ENCODE measurements at regions not wholly inside any gene's neighbourhood (a gene's known extent, or its start where the extent isn't known, plus 50 kb on each side); places are given as distances from the start of the nearest gene placed in this dataset.

DNA sequence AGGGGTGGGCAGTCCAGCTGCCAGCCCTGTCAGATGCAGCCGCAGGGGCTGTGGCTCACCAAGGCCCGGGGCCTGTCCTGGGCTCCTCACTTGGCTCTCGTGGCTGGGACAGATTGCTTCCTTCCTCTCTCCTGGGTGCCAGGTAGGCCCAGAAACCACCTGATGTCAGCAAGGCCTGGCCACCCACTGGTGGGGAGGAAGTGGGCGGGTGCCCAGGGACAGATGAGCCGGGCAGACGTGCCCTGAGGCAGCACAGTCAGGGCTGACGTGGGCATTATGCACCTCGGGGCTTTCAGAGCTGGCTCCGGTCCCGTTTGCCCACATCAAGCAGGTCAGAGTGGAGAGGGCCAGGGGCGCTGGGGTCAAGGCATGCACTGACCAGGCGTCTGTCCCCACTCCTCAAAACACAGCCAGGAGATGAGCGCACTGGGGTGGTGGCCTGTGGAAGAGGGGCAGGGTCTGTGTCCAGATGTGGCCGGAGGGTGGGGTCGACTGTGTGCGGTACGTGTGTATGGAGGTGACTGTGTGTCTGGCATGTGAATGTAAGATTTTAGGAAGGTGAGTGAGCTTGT, 133.2 kb upstream of the PTPN1 start:
- no peak overlapping the region for H3K9ac ChIP-seq (ENCODE audit: low read length)
- H3K4me2 ChIP-seq (ENCODE audit: low read depth, low read length) = no peak overlapping the region
- H3K79me2 ChIP-seq (ENCODE audit: low read length) = no peaks in the 10 kb centered on the region
- peaks cover 29% of the 10 kb centered on the region for H3K27me3 ChIP-seq (replicated peaks; ENCODE audit: insufficient read depth, low read length)
- DNase-seq = peak; percentile 22
- no peak for TF ChIP-seq EZH2 (optimal IDR thresholded peaks at IDR 0.05; ENCODE audit: low read depth, low read length)
- TF ChIP-seq EZH2phosphoT487 (IDR thresholded peaks at IDR 0.05; ENCODE audit: low read length) = no peak
- TF ChIP-seq, protein P1, sequence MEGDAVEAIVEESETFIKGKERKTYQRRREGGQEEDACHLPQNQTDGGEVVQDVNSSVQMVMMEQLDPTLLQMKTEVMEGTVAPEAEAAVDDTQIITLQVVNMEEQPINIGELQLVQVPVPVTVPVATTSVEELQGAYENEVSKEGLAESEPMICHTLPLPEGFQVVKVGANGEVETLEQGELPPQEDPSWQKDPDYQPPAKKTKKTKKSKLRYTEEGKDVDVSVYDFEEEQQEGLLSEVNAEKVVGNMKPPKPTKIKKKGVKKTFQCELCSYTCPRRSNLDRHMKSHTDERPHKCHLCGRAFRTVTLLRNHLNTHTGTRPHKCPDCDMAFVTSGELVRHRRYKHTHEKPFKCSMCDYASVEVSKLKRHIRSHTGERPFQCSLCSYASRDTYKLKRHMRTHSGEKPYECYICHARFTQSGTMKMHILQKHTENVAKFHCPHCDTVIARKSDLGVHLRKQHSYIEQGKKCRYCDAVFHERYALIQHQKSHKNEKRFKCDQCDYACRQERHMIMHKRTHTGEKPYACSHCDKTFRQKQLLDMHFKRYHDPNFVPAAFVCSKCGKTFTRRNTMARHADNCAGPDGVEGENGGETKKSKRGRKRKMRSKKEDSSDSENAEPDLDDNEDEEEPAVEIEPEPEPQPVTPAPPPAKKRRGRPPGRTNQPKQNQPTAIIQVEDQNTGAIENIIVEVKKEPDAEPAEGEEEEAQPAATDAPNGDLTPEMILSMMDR (IDR thresholded peaks at IDR 0.05; ENCODE audit: low read length) = no peak
- H3K36me3 ChIP-seq (replicated peaks; ENCODE audit: insufficient read depth, low read length) = no peaks in the 10 kb centered on the region
- H3K4me3 ChIP-seq (ENCODE audit: low read length) = no peak overlapping the region
- no peaks in the 10 kb centered on the region for H3F3A ChIP-seq (ENCODE audit: insufficient read depth, low read length)
- H3K9me3 ChIP-seq (replicated peaks; ENCODE audit: insufficient read depth, low read length) = no peaks in the 10 kb centered on the region
- no peaks in the 10 kb centered on the region for H3K9me2 ChIP-seq (replicated peaks; ENCODE audit: insufficient read depth, low read length)
- H3K4me1 ChIP-seq (ENCODE audit: low read length) = 0 out of 2 replicates have a peak, but pooled peaks cover 3% of the 10 kb centered on the region
- H4K20me1 ChIP-seq (ENCODE audit: insufficient read depth, low read length) = no peaks in the 10 kb centered on the region
- no peak overlapping the region for H3K27ac ChIP-seq (ENCODE audit: low read length)
- H2AFZ ChIP-seq (ENCODE audit: low read length) = no peak overlapping the region

DNA sequence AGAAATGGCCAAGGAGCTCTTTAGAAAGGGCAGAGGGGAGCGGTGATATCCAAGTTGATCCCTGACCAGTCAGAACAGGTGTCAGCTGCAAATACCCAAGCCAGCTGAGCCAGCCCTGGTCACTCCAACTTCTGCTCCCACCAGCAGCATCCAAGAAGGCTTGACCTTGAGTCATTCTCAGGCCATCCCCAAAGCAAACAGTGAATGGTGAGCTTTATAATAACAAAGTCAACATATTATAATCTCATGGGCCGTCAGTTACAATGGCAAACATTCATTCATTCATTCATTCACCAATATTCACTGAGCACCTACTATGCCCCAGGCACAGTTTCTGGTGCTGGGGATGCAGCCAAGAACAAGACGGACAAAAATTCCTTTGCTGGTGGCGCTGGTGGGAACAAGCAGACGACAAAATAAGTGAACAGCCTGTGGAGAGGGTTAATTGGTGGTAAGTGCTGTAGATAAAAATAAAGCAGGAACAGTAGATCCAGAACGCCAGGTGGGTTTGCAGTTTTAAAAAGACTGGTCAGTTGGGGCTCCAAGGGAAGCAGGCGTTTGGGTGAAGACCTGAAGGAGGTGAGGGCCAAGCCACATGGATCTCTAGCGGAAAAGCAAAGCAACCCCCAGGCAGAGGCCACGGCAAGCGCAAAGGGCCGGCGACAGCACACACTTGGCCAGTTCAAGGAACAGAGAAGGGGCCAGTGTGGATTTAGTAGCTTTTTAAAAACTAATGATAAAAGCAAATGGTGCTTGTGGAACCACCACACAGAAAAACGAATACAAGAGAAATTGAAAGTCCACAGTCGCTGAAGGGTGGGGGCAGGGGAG, 131.8 kb upstream of the PTPN1 start:
- H3K9ac ChIP-seq (ENCODE audit: low read length) = no peak overlapping the region
- H3K27ac ChIP-seq (ENCODE audit: low read length) = no peak overlapping the region
- TF ChIP-seq EZH2phosphoT487 (IDR thresholded peaks at IDR 0.05; ENCODE audit: low read length) (no peak), EZH2 (optimal IDR thresholded peaks at IDR 0.05; ENCODE audit: low read depth, low read length) (no peak)
- TF ChIP-seq, protein P1 (IDR thresholded peaks at IDR 0.05; ENCODE audit: low read length) = no peak
- H3K79me2 ChIP-seq (ENCODE audit: low read length) = no peaks in the 10 kb centered on the region
- no peaks in the 10 kb centered on the region for H3K9me3 ChIP-seq (replicated peaks; ENCODE audit: insufficient read depth, low read length)
- no peaks in the 10 kb centered on the region for H4K20me1 ChIP-seq (ENCODE audit: insufficient read depth, low read length)
- H3K4me1 ChIP-seq (ENCODE audit: low read length) = peaks cover 8% of the 10 kb centered on the region; the same call in 1 of the 2 replicates
- H3K4me3 ChIP-seq (ENCODE audit: low read length) = no peak overlapping the region
- H3F3A ChIP-seq (ENCODE audit: insufficient read depth, low read length) = no peaks in the 10 kb centered on the region
- H3K36me3 ChIP-seq (replicated peaks; ENCODE audit: insufficient read depth, low read length) = no peaks in the 10 kb centered on the region
- H3K9me2 ChIP-seq (replicated peaks; ENCODE audit: insufficient read depth, low read length) = no peaks in the 10 kb centered on the region
- no peak for DNase-seq
- H3K27me3 ChIP-seq (replicated peaks; ENCODE audit: insufficient read depth, low read length) = peaks cover 17% of the 10 kb centered on the region
- H3K4me2 ChIP-seq (ENCODE audit: low read depth, low read length) = no peak overlapping the region
- no peak overlapping the region for H2AFZ ChIP-seq (ENCODE audit: low read length)

DNA sequence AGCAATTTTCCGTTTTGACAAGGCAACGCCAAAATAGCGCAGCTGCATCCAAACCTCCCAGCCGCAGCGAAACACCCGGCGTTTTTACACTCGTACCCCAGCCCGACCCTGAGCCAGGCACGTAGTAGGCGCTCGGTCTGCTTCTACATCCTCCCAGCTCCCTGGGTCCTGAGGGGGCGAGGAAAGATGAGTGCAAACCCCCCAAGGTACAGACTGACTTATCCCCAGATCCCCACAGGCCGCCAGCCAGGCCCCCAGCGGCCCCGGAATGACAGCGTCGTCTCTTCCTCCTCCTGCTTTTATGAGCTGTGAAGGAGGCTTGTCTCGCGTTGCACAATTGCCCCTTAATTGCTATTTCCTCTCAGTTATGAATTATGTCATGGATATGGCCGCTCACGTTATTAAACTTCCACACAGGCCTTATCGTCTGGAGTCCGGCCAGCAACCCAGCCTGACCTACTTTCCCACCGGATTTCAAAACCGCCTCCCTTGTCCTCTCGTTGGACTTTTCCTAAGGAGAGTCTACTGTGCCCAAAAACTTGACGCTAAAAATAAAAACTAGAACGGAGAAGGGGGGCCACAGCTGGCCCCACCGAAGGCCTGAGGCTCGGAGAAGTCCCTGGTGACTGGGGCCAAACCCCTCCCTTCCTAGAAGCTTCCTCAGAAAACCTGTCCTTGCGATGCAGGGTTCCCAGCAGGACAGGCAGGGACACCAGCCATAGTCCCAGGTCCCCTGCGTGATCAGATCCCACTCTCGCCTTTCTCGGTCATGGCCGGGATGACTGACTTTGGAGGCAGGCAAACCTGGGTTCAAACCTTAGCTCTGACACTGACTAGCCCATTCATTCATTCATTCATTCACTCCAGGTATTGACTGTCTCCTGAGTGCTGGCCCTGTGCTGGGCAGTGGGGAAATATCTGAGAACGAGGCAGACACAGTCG, 130.9 kb upstream of the PTPN1 start:
- no peaks in the 10 kb centered on the region for H3F3A ChIP-seq (ENCODE audit: insufficient read depth, low read length)
- H3K9me3 ChIP-seq (replicated peaks; ENCODE audit: insufficient read depth, low read length) = no peaks in the 10 kb centered on the region
- no peaks in the 10 kb centered on the region for H3K36me3 ChIP-seq (replicated peaks; ENCODE audit: insufficient read depth, low read length)
- no peaks in the 10 kb centered on the region for H3K9me2 ChIP-seq (replicated peaks; ENCODE audit: insufficient read depth, low read length)
- H2AFZ ChIP-seq (ENCODE audit: low read length) = no peak overlapping the region
- no peak overlapping the region for H3K4me2 ChIP-seq (ENCODE audit: low read depth, low read length)
- H3K27ac ChIP-seq (ENCODE audit: low read length) = no peak overlapping the region
- no peaks in the 10 kb centered on the region for H4K20me1 ChIP-seq (ENCODE audit: insufficient read depth, low read length)
- H3K27me3 ChIP-seq (replicated peaks; ENCODE audit: insufficient read depth, low read length) = peaks cover 12% of the 10 kb centered on the region; the same call in 1 of the 2 replicates
- no peak for DNase-seq
- H3K4me1 ChIP-seq (ENCODE audit: low read length) = peaks cover 8% of the 10 kb centered on the region; the same call in 1 of the 2 replicates
- H3K9ac ChIP-seq (ENCODE audit: low read length) = no peak overlapping the region
- H3K79me2 ChIP-seq (ENCODE audit: low read length) = no peaks in the 10 kb centered on the region
- TF ChIP-seq EZH2phosphoT487 (IDR thresholded peaks at IDR 0.05; ENCODE audit: low read length) = no peak
- TF ChIP-seq EZH2 (optimal IDR thresholded peaks at IDR 0.05; ENCODE audit: low read depth, low read length) = no peak
- TF ChIP-seq, protein P1 (IDR thresholded peaks at IDR 0.05; ENCODE audit: low read length) = no peak
- H3K4me3 ChIP-seq (ENCODE audit: low read length) = no peak overlapping the region
